Peyer's patch (tissue), 4 donors: ENCODE measurements at regions not wholly inside any gene's neighbourhood (a gene's known extent, or its start where the extent isn't known, plus 50 kb on each side); places are given as distances from the start of the nearest gene placed in this dataset.

Source experiments
- DNase-seq, 3 donors: peaks; one replicate each; pipeline ENCODE4 v3.0.0-alpha.2; 2017 to 2019
- H3K27ac ChIP-seq, 4 donors: fragments of 200-600 bp; sonication (generic); one replicate each; pipeline ENCODE4 v1.5.1; 2016 to 2019
- H3K27me3 ChIP-seq, 2 donors: fragments of 200-600 bp; sonication (generic); one replicate each; pipeline ENCODE4 v1.5.1; 2019
- H3K36me3 ChIP-seq, 3 donors: fragments of 200-600 bp; sonication (generic); one replicate each; pipeline ENCODE4 v1.5.1; 2016 to 2019
- H3K4me1 ChIP-seq, 4 donors: fragments of 200-600 bp; sonication (generic); one replicate each; pipeline ENCODE4 v1.5.1; 2016 to 2019
- H3K4me3 ChIP-seq, 4 donors: fragments of 200-600 bp; sonication (generic); 1 replicate in 3 of 4; 2 replicates in 1 of 4; pipeline ENCODE4 v1.5.1; 2016 to 2019; ENCODE audit warnings: mild to moderate bottlenecking in 1 of 4
- H3K9me3 ChIP-seq, 4 donors: fragments of 200-600 bp; sonication (generic); one replicate each; pipeline ENCODE4 v1.5.1; 2016 to 2019; ENCODE audit warnings: mild to moderate bottlenecking in 1 of 4
- POLR2A ChIP-seq, 2 donors: fragments of 450-650 bp; IDR thresholded peaks; one replicate each; pipeline ENCODE4 v1.5.1; 2017; ENCODE audit warnings: antibody characterized with exemption in 2 of 2, mild to moderate bottlenecking in 2 of 2, moderate library complexity in 2 of 2
- TF ChIP-seq, protein P1 (sequence below), 6 experiments: fragments of 450-650 bp in 4 of 6; fragments of 200-600 bp in 2 of 6; sonication (generic) in 1 of 6; IDR thresholded peaks; one replicate each; pipeline ENCODE4 v1.5.1; 2017 to 2019; ENCODE audit warnings: antibody characterized with exemption in 6 of 6, mild to moderate bottlenecking in 3 of 6, moderate library complexity in 1 of 6

DNA sequence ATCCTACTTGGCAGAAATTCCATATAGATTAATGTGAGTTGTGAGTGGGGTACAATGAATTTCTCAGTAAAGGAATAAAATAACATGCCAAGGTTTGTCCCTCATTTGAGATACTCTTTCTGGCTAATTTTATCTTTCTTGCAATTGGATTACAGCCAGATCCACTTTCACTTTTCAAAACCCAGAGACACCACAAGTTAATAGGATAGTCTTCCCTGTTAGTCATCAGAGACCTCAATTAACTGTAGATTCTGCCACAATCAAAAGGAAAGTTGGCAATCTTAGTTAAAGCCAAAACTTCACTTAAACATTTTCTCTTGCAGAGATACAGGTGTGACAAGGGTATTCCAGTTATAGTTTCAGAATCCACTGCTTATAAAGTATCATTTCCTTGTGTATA is 91.4 kb upstream of the PHYHIPL start:
- no peaks in the 10 kb centered on the region for H3K27me3 ChIP-seq
- H3K36me3 ChIP-seq: no peaks in the 10 kb centered on the region
- DNase-seq: no peak
- H3K4me1 ChIP-seq: no peaks in the 10 kb centered on the region
- no peak overlapping the region for H3K27ac ChIP-seq
- no peak overlapping the region for H3K4me3 ChIP-seq
- H3K9me3 ChIP-seq: no peaks in the 10 kb centered on the region
- TF ChIP-seq, protein P1, sequence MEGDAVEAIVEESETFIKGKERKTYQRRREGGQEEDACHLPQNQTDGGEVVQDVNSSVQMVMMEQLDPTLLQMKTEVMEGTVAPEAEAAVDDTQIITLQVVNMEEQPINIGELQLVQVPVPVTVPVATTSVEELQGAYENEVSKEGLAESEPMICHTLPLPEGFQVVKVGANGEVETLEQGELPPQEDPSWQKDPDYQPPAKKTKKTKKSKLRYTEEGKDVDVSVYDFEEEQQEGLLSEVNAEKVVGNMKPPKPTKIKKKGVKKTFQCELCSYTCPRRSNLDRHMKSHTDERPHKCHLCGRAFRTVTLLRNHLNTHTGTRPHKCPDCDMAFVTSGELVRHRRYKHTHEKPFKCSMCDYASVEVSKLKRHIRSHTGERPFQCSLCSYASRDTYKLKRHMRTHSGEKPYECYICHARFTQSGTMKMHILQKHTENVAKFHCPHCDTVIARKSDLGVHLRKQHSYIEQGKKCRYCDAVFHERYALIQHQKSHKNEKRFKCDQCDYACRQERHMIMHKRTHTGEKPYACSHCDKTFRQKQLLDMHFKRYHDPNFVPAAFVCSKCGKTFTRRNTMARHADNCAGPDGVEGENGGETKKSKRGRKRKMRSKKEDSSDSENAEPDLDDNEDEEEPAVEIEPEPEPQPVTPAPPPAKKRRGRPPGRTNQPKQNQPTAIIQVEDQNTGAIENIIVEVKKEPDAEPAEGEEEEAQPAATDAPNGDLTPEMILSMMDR (IDR thresholded peaks at IDR 0.05): no peak
- TF ChIP-seq POLR2A (IDR thresholded peaks at IDR 0.05): no peak

DNA sequence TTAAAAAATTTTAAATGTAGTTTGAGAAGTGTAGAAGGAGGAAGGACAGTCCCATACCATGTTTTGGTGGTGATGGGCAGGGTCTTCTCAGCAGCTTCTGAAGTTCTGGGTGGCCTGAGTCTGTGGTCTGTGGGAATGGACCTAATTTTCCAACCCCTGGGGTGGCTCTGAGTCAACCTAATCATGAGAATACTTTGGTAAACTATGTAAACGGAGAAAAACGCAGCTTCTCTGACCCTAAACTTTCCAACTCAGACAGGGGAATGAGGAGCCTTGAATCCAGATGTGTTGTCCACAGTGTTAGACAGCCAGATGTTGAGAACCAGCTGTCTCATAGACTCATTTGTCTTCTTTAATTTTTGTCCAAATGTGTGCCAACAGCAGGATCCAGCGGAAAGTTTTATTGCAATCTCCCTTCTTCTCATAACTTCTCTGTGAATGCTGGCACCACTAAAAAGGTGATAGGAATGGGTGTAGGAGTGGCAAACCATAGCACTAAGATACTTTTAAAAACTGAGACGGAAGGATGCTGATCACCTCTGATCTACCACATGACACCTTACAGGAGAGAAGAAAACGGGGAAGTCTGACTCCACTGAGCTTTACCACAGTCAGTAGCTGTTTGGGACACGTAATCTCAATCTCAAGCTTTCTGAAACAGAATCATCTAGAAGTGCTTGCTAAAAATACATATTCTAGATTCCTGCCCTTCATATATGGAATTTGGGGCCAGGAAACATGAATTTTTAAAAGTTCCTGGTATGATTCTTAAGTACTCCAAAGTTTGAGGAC is 90.5 kb upstream of the PHYHIPL start:
- no peak for TF ChIP-seq POLR2A (IDR thresholded peaks at IDR 0.05)
- TF ChIP-seq, protein P1 (IDR thresholded peaks at IDR 0.05): no peak
- H3K27me3 ChIP-seq: no peaks in the 10 kb centered on the region
- H3K4me1 ChIP-seq: no peaks in the 10 kb centered on the region
- no peak overlapping the region for H3K4me3 ChIP-seq
- DNase-seq: no peak
- no peaks in the 10 kb centered on the region for H3K36me3 ChIP-seq
- H3K9me3 ChIP-seq: no peaks in the 10 kb centered on the region
- no peak overlapping the region for H3K27ac ChIP-seq

GRCh38 chr10:59087486-59087885 is 89.0 kb upstream of the PHYHIPL start:
- Histone ChIP-seq H3K4me3 (no peak overlapping the region), H3K27ac (no peak overlapping the region), H3K9me3 (no peaks in the 10 kb centered on the region), H3K4me1 (no peaks in the 10 kb centered on the region), H3K36me3 (no peaks in the 10 kb centered on the region), H3K27me3 (no peaks in the 10 kb centered on the region)
- no peak for DNase-seq
- TF ChIP-seq POLR2A (IDR thresholded peaks at IDR 0.05): no peak

DNA sequence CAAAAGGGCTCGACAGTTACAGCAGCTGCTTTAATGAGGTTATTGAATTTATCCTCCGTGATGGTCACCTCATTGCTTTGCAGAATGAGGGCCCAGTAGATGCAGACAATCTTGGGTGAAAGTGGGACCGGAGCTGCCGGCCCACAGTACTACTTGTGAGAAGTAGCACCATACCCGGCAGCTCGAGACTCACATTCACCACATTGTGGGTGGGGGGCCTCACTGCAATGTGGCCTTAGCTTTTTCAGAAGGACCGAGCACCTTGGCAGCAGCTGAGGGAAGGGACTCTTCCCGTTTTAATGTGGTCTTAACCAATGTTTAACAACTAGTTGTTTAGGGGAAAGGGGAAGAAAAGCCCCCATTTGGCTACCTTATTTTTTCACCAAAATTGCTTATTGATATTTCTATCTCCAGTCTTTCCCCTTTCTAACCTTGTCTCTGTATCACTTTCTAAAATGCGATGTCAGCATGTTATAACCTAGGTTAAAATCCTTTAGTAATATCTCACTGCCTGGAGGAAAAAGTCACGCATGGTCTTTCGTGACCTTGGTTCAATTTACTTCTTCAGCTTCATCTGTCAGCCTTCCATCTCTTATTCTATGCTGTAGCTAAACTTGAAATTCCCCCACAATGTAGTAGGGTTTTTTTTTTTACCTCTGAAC is 87.4 kb upstream of the PHYHIPL start:
- no peaks in the 10 kb centered on the region for H3K9me3 ChIP-seq
- H3K4me3 ChIP-seq: no peak overlapping the region
- no peaks in the 10 kb centered on the region for H3K27me3 ChIP-seq
- no peak for DNase-seq
- no peaks in the 10 kb centered on the region for H3K36me3 ChIP-seq
- no peak overlapping the region for H3K27ac ChIP-seq
- no peaks in the 10 kb centered on the region for H3K4me1 ChIP-seq
- TF ChIP-seq POLR2A (IDR thresholded peaks at IDR 0.05): no peak
- TF ChIP-seq, protein P1 (IDR thresholded peaks at IDR 0.05): no peak

- TF ChIP-seq POLR2A (IDR thresholded peaks at IDR 0.05): no peak
- TF ChIP-seq, protein P1 (IDR thresholded peaks at IDR 0.05): no peak
- no peaks in the 10 kb centered on the region for H3K27me3 ChIP-seq
- no peaks in the 10 kb centered on the region for H3K9me3 ChIP-seq
- no peaks in the 10 kb centered on the region for H3K4me1 ChIP-seq
- H3K36me3 ChIP-seq: no peaks in the 10 kb centered on the region
- H3K27ac ChIP-seq: no peak overlapping the region
- no peak for DNase-seq
- no peak overlapping the region for H3K4me3 ChIP-seq
Measured at GRCh38 chr10:59090817-59091622, 85.4 kb upstream of the PHYHIPL start.

DNA sequence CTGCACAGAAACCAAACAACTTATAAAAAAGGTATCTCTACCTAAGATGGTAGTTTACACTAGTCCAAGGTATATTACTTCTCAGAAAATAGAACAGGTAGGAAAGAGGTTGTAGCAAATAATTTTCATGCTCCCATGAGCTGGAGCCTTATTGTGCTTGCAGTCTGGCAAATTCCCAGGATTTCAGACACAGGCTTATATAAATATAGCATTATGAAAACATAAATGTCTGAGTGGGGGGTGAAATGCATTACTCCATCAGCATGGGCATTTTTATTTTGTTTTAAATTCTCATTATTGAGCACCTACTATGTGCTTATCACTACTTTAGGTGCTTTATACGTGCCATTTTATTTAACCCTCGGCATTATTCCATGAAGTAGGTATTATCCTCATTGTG is 83.0 kb upstream of the PHYHIPL start:
- no peak overlapping the region for H3K4me3 ChIP-seq
- H3K4me1 ChIP-seq: no peaks in the 10 kb centered on the region
- H3K36me3 ChIP-seq: no peaks in the 10 kb centered on the region
- no peaks in the 10 kb centered on the region for H3K9me3 ChIP-seq
- no peak for DNase-seq
- no peak overlapping the region for H3K27ac ChIP-seq
- no peaks in the 10 kb centered on the region for H3K27me3 ChIP-seq
- TF ChIP-seq, protein P1 (IDR thresholded peaks at IDR 0.05): no peak
- no peak for TF ChIP-seq POLR2A (IDR thresholded peaks at IDR 0.05)
